ENCODE measurements at regions not wholly inside any gene's neighbourhood (a gene's known extent, or its start where the extent isn't known, plus 50 kb on each side); places are given as distances from the start of the nearest gene placed in this dataset.

GRCh38 chr14:86902176-86902950, 1090.6 kb downstream of the GALC start:
- Histone ChIP-seq H3K27ac (no peak overlapping the region), H3K4me3 (no peak overlapping the region), H3K4me1 (ENCODE audit: low read depth) (peaks cover 6% of the 10 kb centered on the region), H3K9me3 (ENCODE audit: low read depth) (no peaks in the 10 kb centered on the region), H3K36me3 (no peaks in the 10 kb centered on the region), H3K27me3 (no peaks in the 10 kb centered on the region)
- no peak for TF ChIP-seq CTCF (IDR thresholded peaks at IDR 0.05; ENCODE audit: low read depth, low read length)
- DNase-seq (ENCODE audit: low read depth in 1 of 2, low spot score in 1 of 2), result peak in 1 of 2 donors; percentile 5

- no peaks in the 10 kb centered on the region for H3K36me3 ChIP-seq
- no peak overlapping the region for H3K4me3 ChIP-seq
- H3K4me1 ChIP-seq (ENCODE audit: low read depth), result peaks cover 6% of the 10 kb centered on the region
- H3K27ac ChIP-seq, result no peak overlapping the region
- TF ChIP-seq CTCF (IDR thresholded peaks at IDR 0.05; ENCODE audit: low read depth, low read length), result no peak
- H3K27me3 ChIP-seq, result no peaks in the 10 kb centered on the region
- no peak for DNase-seq (ENCODE audit: low read depth in 1 of 2, low spot score in 1 of 2)
- H3K9me3 ChIP-seq (ENCODE audit: low read depth), result no peaks in the 10 kb centered on the region
Observed at GRCh38 chr14:86897704-86898513, 1095.1 kb downstream of the GALC start.

- H3K4me1 ChIP-seq (ENCODE audit: low read depth), result peaks cover under 1% of the 10 kb centered on the region
- H3K9me3 ChIP-seq (ENCODE audit: low read depth), result no peaks in the 10 kb centered on the region
- no peaks in the 10 kb centered on the region for H3K36me3 ChIP-seq
- H3K27ac ChIP-seq, result no peak overlapping the region
- DNase-seq (ENCODE audit: low read depth in 1 of 2, low spot score in 1 of 2), result no peak
- H3K4me3 ChIP-seq, result no peak overlapping the region
- TF ChIP-seq CTCF (IDR thresholded peaks at IDR 0.05; ENCODE audit: low read depth, low read length), result no peak
- no peaks in the 10 kb centered on the region for H3K27me3 ChIP-seq
Observed at GRCh38 chr14:86897224-86897623, 1095.8 kb downstream of the GALC start.

- Histone ChIP-seq H3K27me3 (no peaks in the 10 kb centered on the region), H3K36me3 (no peaks in the 10 kb centered on the region), H3K9me3 (ENCODE audit: low read depth) (no peaks in the 10 kb centered on the region), H3K4me3 (no peak overlapping the region), H3K27ac (no peak overlapping the region), H3K4me1 (ENCODE audit: low read depth) (no peaks in the 10 kb centered on the region)
- TF ChIP-seq CTCF (IDR thresholded peaks at IDR 0.05; ENCODE audit: low read depth, low read length), result no peak
- DNase-seq (ENCODE audit: low read depth in 1 of 2, low spot score in 1 of 2), result no peak
Observed at GRCh38 chr14:86896701-86897100, 1096.3 kb downstream of the GALC start.

- H3K4me1 ChIP-seq (ENCODE audit: low read depth), result no peaks in the 10 kb centered on the region
- no peak overlapping the region for H3K27ac ChIP-seq
- no peaks in the 10 kb centered on the region for H3K27me3 ChIP-seq
- H3K36me3 ChIP-seq, result no peaks in the 10 kb centered on the region
- TF ChIP-seq CTCF (IDR thresholded peaks at IDR 0.05; ENCODE audit: low read depth, low read length), result no peak
- H3K9me3 ChIP-seq (ENCODE audit: low read depth), result no peaks in the 10 kb centered on the region
- H3K4me3 ChIP-seq, result no peak overlapping the region
- no peak for DNase-seq (ENCODE audit: low read depth in 1 of 2, low spot score in 1 of 2)
Observed at GRCh38 chr14:86892152-86892956, 1100.6 kb downstream of the GALC start.
